Adrenal gland (tissue), 5 donors: ENCODE measurements at regions not wholly inside any gene's neighbourhood (a gene's known extent, or its start where the extent isn't known, plus 50 kb on each side); places are given as distances from the start of the nearest gene placed in this dataset.

Experiments used
- CTCF ChIP-seq, 6 experiments: fragments of 450-650 bp in 4 of 6; fragments of 200-600 bp in 2 of 6; sonication (generic) in 1 of 6; IDR thresholded peaks; 1 replicate in 5 of 6; 2 replicates in 1 of 6; pipeline versions ENCODE4 v1.5.1 to v1.8.0; 2016 to 2021; ENCODE audit warnings: antibody characterized with exemption in 6 of 6, mild to moderate bottlenecking in 2 of 6, moderate library complexity in 1 of 6
- POLR2A ChIP-seq, 2 donors: fragments of 450-650 bp; IDR thresholded peaks; one replicate each; pipeline ENCODE4 v1.6.1; 2017; ENCODE audit warnings: antibody characterized with exemption in 2 of 2, mild to moderate bottlenecking in 2 of 2, moderate library complexity in 1 of 2
- donor health status: DM: no; HTN: no; CAD: no.

- TF ChIP-seq CTCF (IDR thresholded peaks at IDR 0.05) (no peak), POLR2A (IDR thresholded peaks at IDR 0.05) (no peak)
These were observed 546.9 kb upstream of the C9orf72 start for GRCh38 chr9:28120184-28120583.
